GM23338 (cell line): ENCODE measurements at regions not wholly inside any gene's neighbourhood (a gene's known extent, or its start where the extent isn't known, plus 50 kb on each side); places are given as distances from the start of the nearest gene placed in this dataset.

Experiments
- ATAC-seq: fragments of 200-7000 bp; cut with Tn5 transposase; 3 replicates; pipeline ENCODE4 v1.9.1; 2020
- DNase-seq: peaks from one replicate; pipeline ENCODE4 v3.0.0-alpha.2; 2015; ENCODE audit warnings: low spot score
- H2AFZ ChIP-seq: fragments of 200-600 bp; sonication (generic); 2 replicates; pipeline ENCODE4 v1.8.0; 2016; ENCODE audit warnings: antibody characterized with exemption, mild to moderate bottlenecking, moderate library complexity
- H3F3A ChIP-seq: fragments of 200-600 bp; sonication (generic); replicated peaks from 2 replicates; pipeline ENCODE4 v1.8.0; 2017; ENCODE audit warnings: antibody characterized with exemption, mixed run types, low read depth
- H3K27ac ChIP-seq: fragments of 200-600 bp; sonication (generic); 2 replicates; pipeline ENCODE4 v1.6.1; 2016; ENCODE audit warnings: low read depth
- H3K27me3 ChIP-seq: fragments of 200-600 bp; sonication (generic); 2 replicates; pipeline ENCODE4 v1.8.0; 2016; ENCODE audit warnings: mild to moderate bottlenecking, mixed run types, moderate library complexity; ENCODE audit not compliant: insufficient read depth
- H3K36me3 ChIP-seq: fragments of 200-600 bp; sonication (generic); 2 replicates; pipeline ENCODE4 v1.8.0; 2016; ENCODE audit warnings: mild to moderate bottlenecking; ENCODE audit not compliant: insufficient read depth
- H3K4me1 ChIP-seq: fragments of 200-600 bp; sonication (generic); 2 replicates; pipeline ENCODE4 v1.8.0; 2016; ENCODE audit warnings: mild to moderate bottlenecking, moderate library complexity; ENCODE audit not compliant: insufficient read depth
- H3K4me2 ChIP-seq: fragments of 200-600 bp; sonication (generic); 2 replicates; pipeline ENCODE4 v1.7.1; 2017; ENCODE audit warnings: mixed run types
- H3K4me3 ChIP-seq: fragments of 200-600 bp; sonication (generic); 2 replicates; pipeline ENCODE4 v1.6.1; 2016; ENCODE audit warnings: mixed run types
- H3K79me2 ChIP-seq: fragments of 200-600 bp; sonication (generic); replicated peaks from 2 replicates; pipeline ENCODE4 v1.8.0; 2017; ENCODE audit warnings: mild to moderate bottlenecking; ENCODE audit not compliant: insufficient read depth
- H3K9me2 ChIP-seq: fragments of 200-600 bp; sonication (generic); 2 replicates; pipeline ENCODE4 v1.8.0; 2017; ENCODE audit not compliant: insufficient read depth
- H4K20me1 ChIP-seq: fragments of 200-600 bp; sonication (generic); replicated peaks from 2 replicates; pipeline ENCODE4 v1.8.0; 2017; ENCODE audit warnings: mild to moderate bottlenecking; ENCODE audit not compliant: insufficient read depth
- H3K27ac Mint-ChIP-seq: 2 replicates; pipeline ENCODE4 v1.8.0; 2020; ENCODE audit warnings: inconsistent platforms, mild to moderate bottlenecking, moderate library complexity, mixed read lengths
- H3K27me3 Mint-ChIP-seq: 3 replicates; pipeline ENCODE4 v1.8.0; 2022; ENCODE audit warnings: low read depth, mild to moderate bottlenecking, moderate library complexity, mixed read lengths, inconsistent platforms; ENCODE audit not compliant: insufficient read depth, poor library complexity
- H3K36me3 Mint-ChIP-seq: 3 replicates; pipeline ENCODE4 v1.8.0; 2021; ENCODE audit warnings: low read depth, mild to moderate bottlenecking, inconsistent platforms, moderate library complexity, mixed read lengths
- H3K4me1 Mint-ChIP-seq: 3 replicates; pipeline ENCODE4 v1.8.0; 2020; ENCODE audit warnings: mild to moderate bottlenecking, inconsistent platforms, mixed read lengths
- H3K4me3 Mint-ChIP-seq: 3 replicates; pipeline ENCODE4 v1.8.0; 2021; ENCODE audit warnings: moderate library complexity, mild to moderate bottlenecking, inconsistent platforms, mixed read lengths
- H3K9me3 Mint-ChIP-seq: 3 replicates; pipeline ENCODE4 v1.8.0; 2020; ENCODE audit warnings: moderate library complexity, mild to moderate bottlenecking, inconsistent platforms, mixed read lengths
- CTCF ChIP-seq, 2 experiments: fragments of 200-600 bp in 1 of 2; sonication (generic) in 1 of 2; conservative IDR thresholded peaks; 2 replicates each; pipeline versions ENCODE4 v1.5.1 to v1.6.1; 2016 to 2017; ENCODE audit warnings: antibody characterized with exemption in 2 of 2, low read depth in 2 of 2, mild to moderate bottlenecking in 2 of 2, moderate library complexity in 1 of 2
- ETS1 ChIP-seq: IDR thresholded peaks from 2 replicates; pipeline ENCODE4 v1.6.1; 2016; ENCODE audit warnings: antibody characterized with exemption
- EZH2 ChIP-seq: fragments of 200-600 bp; sonication (generic); IDR thresholded peaks from one replicate; pipeline ENCODE4 v1.8.0; 2017; ENCODE audit warnings: antibody characterized with exemption, mild to moderate bottlenecking, low read depth; ENCODE audit not compliant: unreplicated experiment
- EZH2phosphoT487 ChIP-seq: fragments of 200-600 bp; sonication (generic); IDR thresholded peaks from one replicate; pipeline ENCODE4 v1.8.1; 2018; ENCODE audit warnings: antibody characterized with exemption; ENCODE audit not compliant: unreplicated experiment
- ZNF331 ChIP-seq: fragments of 250-450 bp; sonication (Bioruptor Pico); IDR thresholded peaks from 2 replicates; pipeline ENCODE4 v1.5.0; 2020; ENCODE audit warnings: low read depth, mild to moderate bottlenecking, moderate library complexity
- ZNF462 ChIP-seq: fragments of 250-450 bp; sonication (Bioruptor Pico); IDR thresholded peaks from 2 replicates; pipeline ENCODE4 v1.5.0; 2020; ENCODE audit warnings: mild to moderate bottlenecking, moderate library complexity

- Mint-ChIP-seq H3K27ac (no peak overlapping the region), H3K4me1 (no peaks in the 10 kb centered on the region), H3K27me3 (peaks cover 2% of the 10 kb centered on the region), H3K9me3 (no peaks in the 10 kb centered on the region), H3K4me3 (no peak overlapping the region), H3K36me3 (no peaks in the 10 kb centered on the region)
- no peaks in the 10 kb centered on the region for H3K36me3 ChIP-seq
- no peaks in the 10 kb centered on the region for H3K79me2 ChIP-seq
- no peak overlapping the region for H3K4me3 ChIP-seq
- DNase-seq (no peak), ATAC-seq (no peak)
- H4K20me1 ChIP-seq = no peaks in the 10 kb centered on the region
- H3K4me2 ChIP-seq = no peak overlapping the region
- no peaks in the 10 kb centered on the region for H3K9me2 ChIP-seq
- no peaks in the 10 kb centered on the region for H3F3A ChIP-seq
- no peak for TF ChIP-seq EZH2
- no peak for TF ChIP-seq CTCF (conservative IDR thresholded peaks at IDR 0.05; ENCODE audit: low read depth in 2 of 2)
- no peak for TF ChIP-seq ETS1
- no peak for TF ChIP-seq EZH2phosphoT487
- no peak for TF ChIP-seq ZNF331
- no peak for TF ChIP-seq ZNF462
- no peak overlapping the region for H3K27ac ChIP-seq
- no peaks in the 10 kb centered on the region for H3K4me1 ChIP-seq
- H3K27me3 ChIP-seq = no peaks in the 10 kb centered on the region
- H2AFZ ChIP-seq = no peak overlapping the region
These were observed 221.6 kb downstream of the PIK3C3 start for GRCh38 chr18:42176599-42176998.
